ENCODE measurements at regions not wholly inside any gene's neighbourhood (a gene's known extent, or its start where the extent isn't known, plus 50 kb on each side); places are given as distances from the start of the nearest gene placed in this dataset.

- no peak overlapping the region for H3K9ac ChIP-seq (ENCODE audit: low read depth, low read length)
- H2BK20ac ChIP-seq (ENCODE audit: low read depth, low read length): no peak overlapping the region
- H3K18ac ChIP-seq (ENCODE audit: low read depth, low read length): no peak overlapping the region
- no peak overlapping the region for H4K8ac ChIP-seq (ENCODE audit: low read depth in 2 of 2, low read length in 2 of 2)
- H3K4me1 ChIP-seq (ENCODE audit: control insufficient read depth, insufficient read depth, low read length): no peaks in the 10 kb centered on the region
- H2AK9ac ChIP-seq (replicated peaks; ENCODE audit: low read depth, low read length, poor library complexity): no peak overlapping the region
- no peak overlapping the region for H3K56ac ChIP-seq (ENCODE audit: extremely low read depth, insufficient read depth, low read length)
- TF ChIP-seq MAZ (IDR thresholded peaks at IDR 0.05; ENCODE audit: borderline replicate concordance, low read depth, low read length) (no peak), MAFK (IDR thresholded peaks at IDR 0.05; ENCODE audit: low read depth, low read length) (no peak), ELK1 (IDR thresholded peaks at IDR 0.05; ENCODE audit: borderline replicate concordance, low read depth, low read length) (no peak), RAD21 (IDR thresholded peaks at IDR 0.05; ENCODE audit: low read length) (no peak), FOS (IDR thresholded peaks at IDR 0.05; ENCODE audit: low read depth, low read length) (no peak), NFE2L2 (IDR thresholded peaks at IDR 0.05; ENCODE audit: low read depth, low read length) (no peak), RFX5 (IDR thresholded peaks at IDR 0.05; ENCODE audit: low read depth, low read length) (no peak), CHD1 (IDR thresholded peaks at IDR 0.05; ENCODE audit: low read depth, low read length) (no peak), POLR2A (IDR thresholded peaks at IDR 0.05; ENCODE audit: low read depth, low read length) (no peak), RCOR1 (IDR thresholded peaks at IDR 0.05; ENCODE audit: insufficient replicate concordance, low read length) (no peak), SMC3 (IDR thresholded peaks at IDR 0.05; ENCODE audit: low read depth, low read length) (no peak), USF2 (IDR thresholded peaks at IDR 0.05; ENCODE audit: low read depth, low read length) (no peak), CEBPB (IDR thresholded peaks at IDR 0.05; ENCODE audit: low read depth, low read length) (no peak), BHLHE40 (IDR thresholded peaks at IDR 0.05; ENCODE audit: low read depth, low read length) (no peak), CTCF (conservative IDR thresholded peaks at IDR 0.05; ENCODE audit: low read depth, low read length) (no peak), MXI1 (IDR thresholded peaks at IDR 0.05; ENCODE audit: borderline replicate concordance, low read depth, low read length) (no peak)
- dilution Hi-C loops (cut with HindIII; ENCODE audit: low sequenced_read_pairs, unreplicated experiment) (no loop called here), in situ Hi-C loops (cut with MboI; ENCODE audit: low sequenced_read_pairs) (no loop called here), intact Hi-C loops (cut with micrococcal nuclease) (no loop called here)
- no peak overlapping the region for H4K91ac ChIP-seq (ENCODE audit: insufficient read depth, low read depth, low read length)
- no peak overlapping the region for H2AK5ac ChIP-seq (ENCODE audit: low read depth, low read length)
- H2AFZ ChIP-seq (replicated peaks; ENCODE audit: low read length, poor library complexity): no peak overlapping the region
- no peak overlapping the region for H3K4ac ChIP-seq (ENCODE audit: low read depth, low read length)
- no peaks in the 10 kb centered on the region for H3K9me1 ChIP-seq (ENCODE audit: insufficient read depth, low read length)
- POLR2A ChIA-PET (ENCODE audit: unreplicated experiment): no interaction called here
- H2BK15ac ChIP-seq (ENCODE audit: low read depth, low read length): no peak overlapping the region
- DNase-seq: no peak
- no peaks in the 10 kb centered on the region for H3K36me3 ChIP-seq (ENCODE audit: control insufficient read depth, insufficient read depth, low read length)
- no peak overlapping the region for H2BK120ac ChIP-seq (ENCODE audit: low read depth, low read length)
- H2BK5ac ChIP-seq (ENCODE audit: low read depth, low read length, poor library complexity, severe bottlenecking): no peak overlapping the region
- no peak overlapping the region for H3K4me2 ChIP-seq (ENCODE audit: low read depth, low read length)
- no peak overlapping the region for H3K4me3 ChIP-seq (ENCODE audit: insufficient read depth, low read depth, low read length)
- H4K20me1 ChIP-seq (ENCODE audit: insufficient read depth, low read length): no peaks in the 10 kb centered on the region
- no peak for ATAC-seq (ENCODE audit: low read depth)
- peaks cover 55% of the 10 kb centered on the region for H3K9me3 ChIP-seq (ENCODE audit: control insufficient read depth, insufficient read depth, low read length)
- no CpG with 5 or more reads among the region's 10 CpGs for WGBS, 2 experiments (ENCODE audit: extremely low coverage in 2 of 2, insufficient read length in 1 of 2)
- CTCF ChIA-PET: no interaction called here
- no peaks in the 10 kb centered on the region for H3K27me3 ChIP-seq (ENCODE audit: control insufficient read depth, insufficient read depth, low read length)
- no peak overlapping the region for H3K14ac ChIP-seq (replicated peaks; ENCODE audit: low read depth, low read length)
- BruUV-seq (replicated peaks): no TSS peak
- H3K23ac ChIP-seq (ENCODE audit: low read depth, low read length): no peak overlapping the region
- no peaks in the 10 kb centered on the region for H3K79me1 ChIP-seq (ENCODE audit: low read depth in 1 of 2, low read length in 2 of 2)
- H4K5ac ChIP-seq (ENCODE audit: low read depth, low read length): no peak overlapping the region
- no peak overlapping the region for H3K27ac ChIP-seq (ENCODE audit: insufficient read depth, low read length)
Observed at GRCh38 chr22:49036513-49036912, 791.2 kb downstream of the BRD1 start.

All from IMR-90 (cell line).